Right lobe of liver (tissue), 6 donors: ENCODE measurements at regions not wholly inside any gene's neighbourhood (a gene's known extent, or its start where the extent isn't known, plus 50 kb on each side); places are given as distances from the start of the nearest gene placed in this dataset.

Experiments used
- ATAC-seq, 4 donors: fragments of 200-7000 bp; cut with Tn5 transposase; one replicate each; pipeline ENCODE4 v1.9.1; 2020; ENCODE audit warnings: mild to moderate bottlenecking in 4 of 4, moderate library complexity in 4 of 4
- DNase-seq, 3 donors: peaks; one replicate each; pipeline ENCODE4 v3.0.0-alpha.2; 2020
- H3K27ac ChIP-seq, 3 donors: fragments of 200-600 bp; one replicate each; pipeline ENCODE4 v1.8.0; 2022
- H3K27me3 ChIP-seq, 2 donors: fragments of 200-600 bp; one replicate each; pipeline ENCODE4 v1.8.0; 2022
- H3K36me3 ChIP-seq, 4 donors: fragments of 200-600 bp; sonication (generic) in 1 of 4; one replicate each; pipeline versions ENCODE4 v1.5.1 to v1.8.0; 2017 to 2022; ENCODE audit warnings: control low read depth in 1 of 4
- H3K4me1 ChIP-seq, 4 donors: fragments of 200-600 bp; sonication (generic) in 1 of 4; one replicate each; pipeline versions ENCODE4 v1.5.1 to v1.8.0; 2017 to 2022; ENCODE audit warnings: control low read depth in 1 of 4
- H3K4me3 ChIP-seq, 3 donors: fragments of 200-600 bp; one replicate each; pipeline ENCODE4 v1.8.0; 2022
- H3K9me3 ChIP-seq, 4 donors: fragments of 200-600 bp; sonication (generic) in 1 of 4; one replicate each; pipeline versions ENCODE4 v1.5.1 to v1.8.0; 2017 to 2022; ENCODE audit warnings: control low read depth in 1 of 4
- POLR2A ChIP-seq: fragments of 450-650 bp; IDR thresholded peaks from one replicate; pipeline ENCODE4 v1.6.1; 2017; ENCODE audit warnings: antibody characterized with exemption, mild to moderate bottlenecking
- WGBS: methylation state at CpG from one replicate; pipeline ENCODE4 v1.1.6; 2018; ENCODE audit warnings: low coverage, low lambda C conversion rate; ENCODE audit not compliant: insufficient coverage; ENCODE audit errors: missing lambda C conversion rate; 5-methylcytosine and 5-hydroxymethylcytosine counted together
- intact Hi-C, 2 donors: fragments of 100-400 bp; cut with DNase I; formaldehyde crosslinking; loops; one replicate each; pipeline versions ENCODE4 v1.11.2 to v1.14.1; 2022
- TF ChIP-seq, protein P1 (sequence below), 4 donors: fragments of 200-600 bp in 3 of 4; fragments of 450-650 bp in 1 of 4; IDR thresholded peaks; one replicate each; pipeline versions ENCODE4 v1.5.1 to v1.8.0; 2016 to 2022; ENCODE audit warnings: antibody characterized with exemption in 4 of 4, mild to moderate bottlenecking in 2 of 4
- donor health status: DM: no; HTN: yes; CAD: no.
- donor health status: DM: no; HTN: no; CAD: no.
- donor health status: DM: no; HTN: no; CAD: no.
- donor health status: DM: no; HTN: yes; CAD: no.
- donor health status: DM: no; HTN: yes; CAD: no.

DNA sequence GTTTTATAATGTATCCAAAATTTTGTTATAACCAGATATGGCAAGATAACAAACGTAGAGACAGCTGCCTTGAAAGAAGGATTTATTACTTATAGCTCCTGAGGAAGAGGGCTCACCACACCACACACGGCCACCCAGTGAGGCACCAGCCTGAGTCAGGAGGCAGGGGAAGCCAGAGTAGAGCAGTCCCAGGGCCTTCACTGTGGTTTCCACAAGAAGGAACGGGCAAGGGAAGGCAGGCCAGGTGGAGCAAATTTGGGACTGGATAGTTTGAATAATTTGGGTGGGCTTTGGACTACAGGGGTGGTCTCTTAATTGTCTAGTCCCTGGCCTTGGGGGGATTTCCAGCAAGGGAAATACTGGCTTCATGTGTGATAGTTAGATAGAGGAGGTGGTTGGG lies 72.5 kb downstream of the RRAGC start:
- no peak for DNase-seq
- Histone ChIP-seq H3K9me3 (no peaks in the 10 kb centered on the region), H3K36me3 (no peaks in the 10 kb centered on the region), H3K4me3 (no peak overlapping the region), H3K27me3 (peaks cover 0 to 5% of the 10 kb centered on the region in 2 donors), H3K4me1 (peaks cover 0 to 3% (median 0%) of the 10 kb centered on the region in 4 donors), H3K27ac (no peak overlapping the region)
- WGBS = 58% methylated on average over 3 of the region's 3 CpGs
- intact Hi-C loops = no loop called here
- no peak for ATAC-seq
- TF ChIP-seq POLR2A = no peak
- TF ChIP-seq, protein P1, sequence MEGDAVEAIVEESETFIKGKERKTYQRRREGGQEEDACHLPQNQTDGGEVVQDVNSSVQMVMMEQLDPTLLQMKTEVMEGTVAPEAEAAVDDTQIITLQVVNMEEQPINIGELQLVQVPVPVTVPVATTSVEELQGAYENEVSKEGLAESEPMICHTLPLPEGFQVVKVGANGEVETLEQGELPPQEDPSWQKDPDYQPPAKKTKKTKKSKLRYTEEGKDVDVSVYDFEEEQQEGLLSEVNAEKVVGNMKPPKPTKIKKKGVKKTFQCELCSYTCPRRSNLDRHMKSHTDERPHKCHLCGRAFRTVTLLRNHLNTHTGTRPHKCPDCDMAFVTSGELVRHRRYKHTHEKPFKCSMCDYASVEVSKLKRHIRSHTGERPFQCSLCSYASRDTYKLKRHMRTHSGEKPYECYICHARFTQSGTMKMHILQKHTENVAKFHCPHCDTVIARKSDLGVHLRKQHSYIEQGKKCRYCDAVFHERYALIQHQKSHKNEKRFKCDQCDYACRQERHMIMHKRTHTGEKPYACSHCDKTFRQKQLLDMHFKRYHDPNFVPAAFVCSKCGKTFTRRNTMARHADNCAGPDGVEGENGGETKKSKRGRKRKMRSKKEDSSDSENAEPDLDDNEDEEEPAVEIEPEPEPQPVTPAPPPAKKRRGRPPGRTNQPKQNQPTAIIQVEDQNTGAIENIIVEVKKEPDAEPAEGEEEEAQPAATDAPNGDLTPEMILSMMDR (IDR thresholded peaks at IDR 0.05) = no peak

DNA sequence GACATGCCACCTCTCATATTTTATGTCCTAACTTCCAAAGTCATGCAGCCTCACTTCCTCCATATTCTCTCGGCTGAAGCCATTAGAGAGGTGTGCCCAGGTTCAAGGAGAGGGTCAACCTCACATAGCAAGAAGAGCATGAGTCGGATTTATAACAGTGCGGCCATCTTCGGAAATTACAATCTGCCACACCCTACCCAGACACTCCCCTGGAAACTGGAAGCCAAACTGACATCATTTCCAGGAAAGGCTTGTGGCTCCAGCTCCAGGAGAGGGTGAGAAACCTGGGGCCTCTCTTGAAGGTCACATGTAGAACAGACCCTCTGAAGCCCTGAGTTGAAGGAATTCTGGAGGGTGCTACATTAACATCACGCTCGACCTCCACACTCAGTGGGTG lies 73.5 kb downstream of the RRAGC start:
- 62% methylated on average over 6 of the region's 6 CpGs for WGBS
- peaks cover 0 to 5% of the 10 kb centered on the region in 2 donors for H3K27me3 ChIP-seq
- no peak for TF ChIP-seq POLR2A
- TF ChIP-seq, protein P1 (IDR thresholded peaks at IDR 0.05) = no peak
- H3K9me3 ChIP-seq = no peaks in the 10 kb centered on the region
- H3K4me1 ChIP-seq = peaks cover 0 to 3% (median 0%) of the 10 kb centered on the region in 4 donors
- no peak for ATAC-seq
- H3K27ac ChIP-seq = no peak overlapping the region
- no peak for DNase-seq
- no peak overlapping the region for H3K4me3 ChIP-seq
- intact Hi-C loops = no loop called here
- no peaks in the 10 kb centered on the region for H3K36me3 ChIP-seq

DNA sequence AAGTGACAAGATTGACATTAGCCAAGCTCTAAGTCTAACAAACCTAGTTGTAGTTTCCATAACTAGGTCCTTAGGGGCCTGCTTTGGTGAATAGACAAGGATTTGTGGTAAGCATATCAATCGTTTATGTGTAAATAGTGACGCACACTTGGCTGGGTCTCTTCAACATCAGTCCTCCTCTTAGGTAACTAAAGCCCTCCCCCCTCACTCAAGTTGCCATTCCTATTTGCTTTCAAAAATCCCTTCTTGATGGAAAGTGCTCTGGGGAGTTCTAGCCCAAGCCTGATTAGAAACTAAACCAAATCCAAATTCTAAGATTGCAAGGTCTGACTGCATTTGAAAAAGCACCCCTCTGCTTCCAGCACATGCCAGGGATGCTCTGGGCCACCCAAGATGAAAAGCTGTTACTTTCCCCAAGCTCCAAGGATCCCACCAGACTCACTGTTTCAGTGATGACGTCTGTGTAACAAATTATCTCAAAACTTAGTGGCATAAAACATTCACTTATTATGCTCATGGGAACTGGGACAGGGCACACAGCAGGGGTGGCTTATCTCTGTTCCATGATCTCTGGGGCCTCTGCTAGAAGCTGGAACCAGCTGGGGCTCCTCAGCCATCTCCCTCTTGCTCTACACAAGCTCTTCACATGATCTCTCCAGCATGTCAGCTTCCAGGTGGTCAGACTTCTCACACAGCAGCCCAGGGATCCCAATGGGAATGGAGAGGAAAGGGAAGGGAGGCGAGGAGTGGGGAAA lies 74.1 kb downstream of the RRAGC start:
- no peak for TF ChIP-seq POLR2A
- TF ChIP-seq, protein P1 (IDR thresholded peaks at IDR 0.05) = no peak
- WGBS = 23% methylated on average over 4 of the region's 4 CpGs
- H3K27me3 ChIP-seq = peaks cover 0 to 5% of the 10 kb centered on the region in 2 donors
- DNase-seq = no peak
- H3K9me3 ChIP-seq = no peaks in the 10 kb centered on the region
- peaks cover 0 to 3% (median 0%) of the 10 kb centered on the region in 4 donors for H3K4me1 ChIP-seq
- no peak overlapping the region for H3K27ac ChIP-seq
- intact Hi-C loops = no loop called here
- no peaks in the 10 kb centered on the region for H3K36me3 ChIP-seq
- no peak overlapping the region for H3K4me3 ChIP-seq
- ATAC-seq = no peak

DNA sequence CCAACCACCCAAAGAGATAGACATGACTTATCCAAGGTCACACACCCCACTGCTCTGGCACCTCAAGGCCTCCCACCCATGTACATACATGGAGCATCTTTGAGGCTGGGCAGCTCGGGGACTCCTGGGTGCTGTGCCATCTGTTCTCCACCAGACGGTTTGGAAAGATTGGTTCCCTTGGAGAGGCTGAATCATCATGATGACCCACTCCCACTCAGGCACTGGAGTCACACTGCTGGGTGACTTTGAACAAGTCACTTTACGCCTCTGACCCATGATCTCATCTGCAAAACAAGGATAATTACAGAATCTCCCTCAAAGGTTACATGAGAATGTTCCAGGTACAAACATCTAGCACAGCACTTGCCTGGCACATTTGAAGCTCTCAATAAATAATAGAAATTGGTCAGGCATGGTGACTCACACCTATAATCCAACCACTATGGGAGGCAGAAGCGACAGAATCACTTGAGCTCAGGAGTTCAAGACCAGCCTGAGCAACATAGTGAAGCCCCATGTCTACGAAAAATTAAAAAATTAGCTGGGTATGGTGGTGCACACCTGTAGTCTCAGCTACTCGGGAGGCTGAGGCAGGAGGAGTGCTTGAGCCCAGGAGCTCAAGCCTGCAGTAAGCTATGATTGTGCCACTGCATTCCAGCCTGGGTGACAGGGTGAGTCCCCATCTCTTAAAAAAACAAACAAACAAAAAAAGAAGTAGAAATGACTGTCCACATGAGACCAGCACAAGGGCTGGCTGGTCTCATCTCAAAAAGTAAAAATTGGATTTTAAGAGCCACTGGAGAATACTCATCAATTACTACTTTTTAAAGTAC lies 74.9 kb downstream of the RRAGC start:
- H3K4me1 ChIP-seq = peaks cover 0 to 3% (median 0%) of the 10 kb centered on the region in 4 donors
- H3K27me3 ChIP-seq = peaks cover 0 to 5% of the 10 kb centered on the region in 2 donors
- no peak overlapping the region for H3K27ac ChIP-seq
- no peaks in the 10 kb centered on the region for H3K9me3 ChIP-seq
- ATAC-seq (no peak), DNase-seq (no peak)
- intact Hi-C loops = no loop called here
- H3K36me3 ChIP-seq = no peaks in the 10 kb centered on the region
- 72% methylated on average over 5 of the region's 6 CpGs for WGBS
- TF ChIP-seq, protein P1 (IDR thresholded peaks at IDR 0.05) = no peak
- TF ChIP-seq POLR2A = no peak
- H3K4me3 ChIP-seq = no peak overlapping the region
